GM18870 (cell line): ENCODE measurements at regions not wholly inside any gene's neighbourhood (a gene's known extent, or its start where the extent isn't known, plus 50 kb on each side); places are given as distances from the start of the nearest gene placed in this dataset.

ENCODE experiments used
- ATAC-seq: cut with Tn5 transposase; IDR thresholded peaks from one replicate; pipeline ENCODE4 v1.9.1; 2021; ENCODE audit warnings: moderate library complexity; ENCODE audit not compliant: unreplicated experiment

DNA sequence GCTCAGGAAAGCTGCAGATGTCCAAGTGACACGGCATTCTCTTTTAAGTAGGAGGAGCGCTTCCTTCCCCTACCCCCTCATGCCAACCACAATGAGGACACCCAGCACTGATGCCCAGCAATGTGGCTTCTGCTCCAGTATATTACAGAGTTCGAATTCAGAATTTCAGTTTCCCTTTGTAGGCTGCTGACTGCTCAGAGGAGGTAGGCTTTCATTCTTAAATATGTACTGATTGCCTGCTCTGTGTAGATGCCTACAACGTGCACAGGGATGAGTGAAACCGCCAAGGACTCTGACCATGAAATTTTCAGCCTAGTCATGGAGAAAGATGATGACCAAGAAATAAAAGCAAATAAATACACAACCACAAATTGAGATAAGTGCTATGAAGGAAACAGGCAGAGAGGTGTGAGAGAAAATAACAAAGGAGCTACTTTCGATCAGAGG, 50.9 kb upstream of the TNFAIP3 start:
- no peak for ATAC-seq

DNA sequence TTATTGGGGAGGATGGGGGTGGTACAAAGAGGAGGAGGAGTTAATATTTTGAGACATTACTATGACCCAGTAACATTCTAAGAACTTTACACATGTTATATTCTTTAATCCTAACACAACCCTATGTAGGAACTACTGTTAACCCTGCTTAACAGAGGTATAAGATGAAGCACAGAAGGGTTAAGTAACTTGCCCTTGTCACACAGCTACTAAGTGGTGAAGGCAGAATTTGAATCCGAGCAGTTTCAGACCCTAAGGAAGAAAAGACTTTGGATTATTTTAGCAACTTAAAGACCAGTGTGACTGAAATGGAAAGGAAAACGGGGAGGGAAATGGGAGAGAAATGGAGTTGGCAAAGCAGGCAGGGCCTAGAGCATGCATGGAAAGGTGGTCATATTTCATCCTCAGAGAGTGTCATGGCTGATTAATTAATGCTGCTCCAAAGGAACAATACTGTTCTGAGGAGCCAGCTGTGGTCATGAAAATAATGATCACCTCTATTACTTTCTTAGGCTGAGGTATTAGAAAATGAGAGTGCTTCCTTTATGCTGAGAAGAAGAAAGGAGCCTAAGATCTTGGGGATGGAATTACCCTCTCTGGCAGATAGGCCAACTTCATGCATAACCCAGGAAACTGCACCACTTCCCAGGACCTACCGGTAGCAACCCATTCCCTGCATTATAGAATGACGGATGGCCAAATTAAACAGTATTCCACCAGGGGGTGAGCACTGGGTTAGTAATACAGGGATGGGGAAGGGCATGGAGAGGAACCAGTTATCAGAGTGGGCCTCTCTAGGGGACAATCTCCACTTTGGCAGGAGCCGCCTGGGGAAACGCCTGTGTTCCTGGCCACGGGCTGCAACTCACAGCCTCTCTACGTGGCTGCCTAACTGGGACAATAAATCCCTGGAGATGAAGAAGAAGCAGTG, 50.1 kb upstream of the TNFAIP3 start:
- ATAC-seq, result no peak
